IMR-90 (cell line): ENCODE measurements at regions not wholly inside any gene's neighbourhood (a gene's known extent, or its start where the extent isn't known, plus 50 kb on each side); places are given as distances from the start of the nearest gene placed in this dataset.
A peak's percentile ranks its signal among the peaks of the same experiment; 100 is the strongest.

ENCODE experiments used
- ATAC-seq: fragments of 200-7000 bp; cut with Tn5 transposase; 2 replicates; pipeline ENCODE4 v1.9.1; 2020; ENCODE audit warnings: low read depth, mild to moderate bottlenecking, moderate library complexity
- BruUV-seq: library from RNA; stranded (reverse); fragments of 400-500 nt; replicated peaks from 2 replicates; lab custom pipeline; 2021; lab: Mats Ljungman, UMichigan
- CTCF ChIA-PET: fragments of 300-600 bp; formaldehyde crosslinking; extraction: SDS; loops from one replicate; lab custom pipeline; 2021; ENCODE audit warnings: antibody characterized with exemption; lab: Yijun Ruan, JAX
- POLR2A ChIA-PET: fragments of 300-600 bp; sonication (Branson Sonifier 250); formaldehyde crosslinking; loops from one replicate; lab custom pipeline; 2022; ENCODE audit warnings: antibody characterized with exemption; ENCODE audit not compliant: unreplicated experiment; lab: Charles Lee
- DNase-seq: peaks from one replicate; pipeline ENCODE4 v3.0.0; 2013
- H2AFZ ChIP-seq: replicated peaks from 2 replicates; pipeline ENCODE3; 2013; ENCODE audit warnings: low read length, mild to moderate bottlenecking; ENCODE audit not compliant: poor library complexity
- H2AK5ac ChIP-seq: 2 replicates; pipeline ENCODE4 v1.6.1; 2013; ENCODE audit warnings: low read depth, low read length, inconsistent platforms
- H2AK9ac ChIP-seq: replicated peaks from 2 replicates; pipeline ENCODE3; 2013; ENCODE audit warnings: mild to moderate bottlenecking, low read depth, low read length, moderate library complexity; ENCODE audit not compliant: poor library complexity
- H2BK120ac ChIP-seq: 2 replicates; pipeline ENCODE4 v1.6.1; 2013; ENCODE audit warnings: low read depth, low read length, inconsistent platforms
- H2BK15ac ChIP-seq: 3 replicates; pipeline ENCODE4 v1.6.1; 2013; ENCODE audit warnings: low read depth, low read length, inconsistent platforms
- H2BK20ac ChIP-seq: 2 replicates; pipeline ENCODE4 v1.6.1; 2013; ENCODE audit warnings: low read depth, mild to moderate bottlenecking, inconsistent platforms, low read length, moderate library complexity
- H2BK5ac ChIP-seq: 2 replicates; pipeline ENCODE4 v1.6.1; 2013; ENCODE audit warnings: mild to moderate bottlenecking, low read depth, low read length, inconsistent platforms; ENCODE audit not compliant: poor library complexity, severe bottlenecking
- H3K14ac ChIP-seq: replicated peaks from 2 replicates; pipeline ENCODE4 v1.6.1; 2013; ENCODE audit warnings: low read depth, low read length, inconsistent platforms
- H3K18ac ChIP-seq: 2 replicates; pipeline ENCODE4 v1.6.1; 2013; ENCODE audit warnings: low read depth, low read length, control low read depth
- H3K23ac ChIP-seq: 2 replicates; pipeline ENCODE4 v1.6.1; 2013; ENCODE audit warnings: low read depth, low read length, inconsistent platforms
- H3K27ac ChIP-seq: 2 replicates; pipeline ENCODE4 v1.5.1; 2013; ENCODE audit warnings: mild to moderate bottlenecking, control low read depth, low read length; ENCODE audit not compliant: insufficient read depth
- H3K27me3 ChIP-seq: 2 replicates; pipeline ENCODE4 v1.6.1; 2013; ENCODE audit warnings: low read length; ENCODE audit not compliant: control insufficient read depth, insufficient read depth
- H3K36me3 ChIP-seq: 2 replicates; pipeline ENCODE4 v1.6.1; 2013; ENCODE audit warnings: low read length, mixed read lengths; ENCODE audit not compliant: control insufficient read depth, insufficient read depth
- H3K4ac ChIP-seq: 2 replicates; pipeline ENCODE4 v1.6.1; 2013; ENCODE audit warnings: low read depth, low read length, inconsistent platforms
- H3K4me1 ChIP-seq: 2 replicates; pipeline ENCODE4 v1.6.1; 2013; ENCODE audit warnings: low read length, mixed read lengths; ENCODE audit not compliant: control insufficient read depth, insufficient read depth
- H3K4me2 ChIP-seq: 2 replicates; pipeline ENCODE4 v1.6.1; 2013; ENCODE audit warnings: low read depth, mild to moderate bottlenecking, control low read depth, low read length, moderate library complexity
- H3K4me3 ChIP-seq: 2 replicates; pipeline ENCODE4 v1.5.1; 2013; ENCODE audit warnings: low read depth, mild to moderate bottlenecking, control low read depth, low read length, moderate library complexity; ENCODE audit not compliant: insufficient read depth
- H3K56ac ChIP-seq: 2 replicates; pipeline ENCODE4 v1.6.1; 2013; ENCODE audit warnings: low read length, inconsistent platforms; ENCODE audit not compliant: insufficient read depth; ENCODE audit errors: extremely low read depth
- H3K79me1 ChIP-seq, 2 experiments: 2 replicates each; pipeline ENCODE4 v1.6.1; 2013; ENCODE audit warnings: low read length in 2 of 2, inconsistent platforms in 1 of 2, low read depth in 1 of 2
- H3K9ac ChIP-seq: 2 replicates; pipeline ENCODE4 v1.6.1; 2013; ENCODE audit warnings: low read depth, low read length, control low read depth
- H3K9me1 ChIP-seq: 2 replicates; pipeline ENCODE4 v1.6.1; 2013; ENCODE audit warnings: low read length, inconsistent platforms; ENCODE audit not compliant: insufficient read depth
- H3K9me3 ChIP-seq: 2 replicates; pipeline ENCODE4 v1.6.1; 2013; ENCODE audit warnings: low read length; ENCODE audit not compliant: control insufficient read depth, insufficient read depth
- H4K20me1 ChIP-seq: 2 replicates; pipeline ENCODE4 v1.6.1; 2013; ENCODE audit warnings: low read length, inconsistent platforms; ENCODE audit not compliant: insufficient read depth
- H4K5ac ChIP-seq: 2 replicates; pipeline ENCODE4 v1.6.1; 2013; ENCODE audit warnings: mild to moderate bottlenecking, low read depth, low read length, control low read depth
- H4K8ac ChIP-seq, 2 experiments: 2 replicates each; pipeline ENCODE4 v1.6.1; 2013; ENCODE audit warnings: low read depth in 2 of 2, low read length in 2 of 2, control low read depth in 1 of 2, inconsistent platforms in 1 of 2
- H4K91ac ChIP-seq: 2 replicates; pipeline ENCODE4 v1.6.1; 2013; ENCODE audit warnings: low read depth, low read length, inconsistent platforms; ENCODE audit not compliant: insufficient read depth
- BHLHE40 ChIP-seq: fragments of 150-350 bp; IDR thresholded peaks from 2 replicates; pipeline ENCODE4 v1.6.1; 2016; ENCODE audit warnings: mild to moderate bottlenecking, low read depth, low read length
- CEBPB ChIP-seq: IDR thresholded peaks from 2 replicates; pipeline ENCODE4 v1.6.1; 2012; ENCODE audit warnings: low read depth, low read length, improper control_type of control experiment
- CHD1 ChIP-seq: IDR thresholded peaks from 2 replicates; pipeline ENCODE4 v1.6.1; 2012; ENCODE audit warnings: low read depth, low read length, improper control_type of control experiment
- CTCF ChIP-seq: conservative IDR thresholded peaks from 2 replicates; pipeline ENCODE4 v1.5.1; 2012; ENCODE audit warnings: mild to moderate bottlenecking, low read depth, low read length, improper control_type of control experiment
- FOS ChIP-seq: fragments of 150-350 bp; IDR thresholded peaks from 2 replicates; pipeline ENCODE4 v1.6.1; 2016; ENCODE audit warnings: low read depth, low read length
- MAFK ChIP-seq: IDR thresholded peaks from 2 replicates; pipeline ENCODE4 v1.6.1; 2012; ENCODE audit warnings: low read depth, low read length, improper control_type of control experiment
- MAZ ChIP-seq: IDR thresholded peaks from 2 replicates; pipeline ENCODE4 v1.6.1; 2012; ENCODE audit warnings: low read depth, mild to moderate bottlenecking, low read length, improper control_type of control experiment, moderate library complexity, borderline replicate concordance
- MXI1 ChIP-seq: IDR thresholded peaks from 2 replicates; pipeline ENCODE4 v1.6.1; 2012; ENCODE audit warnings: low read depth, mild to moderate bottlenecking, low read length, moderate library complexity, borderline replicate concordance
- NFE2L2 ChIP-seq: fragments of 150-350 bp; IDR thresholded peaks from 2 replicates; pipeline ENCODE4 v1.6.1; 2016; ENCODE audit warnings: low read depth, mild to moderate bottlenecking, low read length
- POLR2A ChIP-seq: IDR thresholded peaks from 2 replicates; pipeline ENCODE4 v1.6.1; 2012; ENCODE audit warnings: mild to moderate bottlenecking, low read depth, low read length
- RAD21 ChIP-seq: IDR thresholded peaks from 2 replicates; pipeline ENCODE4 v1.6.1; 2012; ENCODE audit warnings: low read length, improper control_type of control experiment
- RCOR1 ChIP-seq: IDR thresholded peaks from 2 replicates; pipeline ENCODE4 v1.6.1; 2012; ENCODE audit warnings: mild to moderate bottlenecking, low read length, improper control_type of control experiment; ENCODE audit not compliant: insufficient replicate concordance
- RFX5 ChIP-seq: IDR thresholded peaks from 2 replicates; pipeline ENCODE4 v1.8.0; 2012; ENCODE audit warnings: low read depth, mild to moderate bottlenecking, low read length, moderate library complexity
- SMC3 ChIP-seq: fragments of 150-350 bp; IDR thresholded peaks from 2 replicates; pipeline ENCODE4 v1.6.1; 2016; ENCODE audit warnings: low read depth, mild to moderate bottlenecking, antibody characterized with exemption, low read length, moderate library complexity
- WGBS, 2 experiments: methylation state at CpG; one replicate each; pipeline versions ENCODE4 v1.1.5 to v1.1.7; 2013; ENCODE audit warnings: missing lambda C conversion rate in 2 of 2; ENCODE audit not compliant: insufficient read length in 1 of 2; ENCODE audit errors: extremely low coverage in 2 of 2; 5-methylcytosine and 5-hydroxymethylcytosine counted together
- dilution Hi-C: fragments of 300-500 bp; cut with HindIII; formaldehyde crosslinking; loops from one replicate; pipeline ENCODE4 v1.14.3; 2018; ENCODE audit warnings: low sequenced_read_pairs; ENCODE audit not compliant: unreplicated experiment
- in situ Hi-C: fragments of 300-500 bp; cut with MboI; formaldehyde crosslinking; loops from 3 replicates; pipeline ENCODE4 v1.14.3; 2019; ENCODE audit warnings: low sequenced_read_pairs, inconsistent platforms, mixed read lengths
- intact Hi-C: fragments of 100-400 bp; cut with micrococcal nuclease; formaldehyde crosslinking; loops from 2 replicates; pipeline ENCODE4 v1.10.0; 2022
- TF ChIP-seq, protein P1 (sequence below): fragments of 150-350 bp; IDR thresholded peaks from 2 replicates; pipeline ENCODE4 v1.6.1; 2016; ENCODE audit warnings: low read depth, mild to moderate bottlenecking, low read length, moderate library complexity, borderline replicate concordance
- TF ChIP-seq, protein P2 (sequence below): fragments of 150-350 bp; IDR thresholded peaks from 2 replicates; pipeline ENCODE4 v1.6.1; 2017; ENCODE audit warnings: mild to moderate bottlenecking, antibody characterized with exemption, low read length, low read depth

DNA sequence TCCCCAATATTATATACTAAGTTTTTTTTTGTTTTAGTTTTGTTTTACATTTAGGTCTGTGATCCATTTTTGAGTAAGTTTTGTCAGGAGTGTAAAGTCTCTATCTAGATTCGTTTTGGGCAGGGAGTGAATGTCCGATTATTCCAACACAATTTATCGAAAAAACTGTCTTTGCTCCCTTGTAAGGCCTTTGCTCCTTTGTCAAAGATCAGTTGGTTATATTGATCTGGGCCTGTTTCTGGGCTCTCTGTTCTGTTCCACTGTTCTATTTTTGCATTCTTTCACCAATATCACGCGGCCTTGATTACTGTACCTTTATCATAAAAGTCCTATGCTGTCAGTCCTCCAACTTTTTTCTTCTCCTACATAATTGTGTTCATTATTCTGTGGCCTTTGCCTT lies 276.5 kb upstream of the ZC3H15 start:
- Histone ChIP-seq H3K9ac (no peak overlapping the region), H3K4ac (no peak overlapping the region), H3K27me3 (no peaks in the 10 kb centered on the region), H3K18ac (no peak overlapping the region), H3K79me1 (no peaks in the 10 kb centered on the region), H4K8ac (no peak overlapping the region), H2AFZ (no peak overlapping the region), H4K91ac (no peak overlapping the region), H2BK5ac (no peak overlapping the region), H2AK5ac (no peak overlapping the region), H2BK120ac (no peak overlapping the region), H4K5ac (no peak overlapping the region), H3K4me3 (no peak overlapping the region), H3K23ac (no peak overlapping the region), H3K9me3 (no peaks in the 10 kb centered on the region), H2AK9ac (no peak overlapping the region), H3K9me1 (no peaks in the 10 kb centered on the region), H3K4me1 (no peaks in the 10 kb centered on the region), H2BK15ac (no peak overlapping the region), H3K14ac (no peak overlapping the region), H4K20me1 (no peaks in the 10 kb centered on the region; the same call in 1 of the 2 replicates), H3K36me3 (no peaks in the 10 kb centered on the region), H3K4me2 (no peak overlapping the region), H3K27ac (no peak overlapping the region), H2BK20ac (no peak overlapping the region), H3K56ac (no peak overlapping the region)
- intact Hi-C loops = no loop called here
- ATAC-seq (no peak), DNase-seq (no peak)
- CTCF ChIA-PET = no interaction called here
- in situ Hi-C loops = no loop called here
- TSS peak; percentile 10 for BruUV-seq
- no CpG with 5 or more reads among the region's 5 CpGs for WGBS, 2 experiments
- POLR2A ChIA-PET = no interaction called here
- no peak for TF ChIP-seq FOS
- no peak for TF ChIP-seq CEBPB
- TF ChIP-seq RFX5 = no peak
- TF ChIP-seq BHLHE40 = no peak
- TF ChIP-seq POLR2A = no peak
- TF ChIP-seq CTCF = no peak
- no peak for TF ChIP-seq MXI1
- no peak for TF ChIP-seq MAZ
- no peak for TF ChIP-seq MAFK
- TF ChIP-seq CHD1 = no peak
- no peak for TF ChIP-seq SMC3
- no peak for TF ChIP-seq RAD21
- no peak for TF ChIP-seq NFE2L2
- TF ChIP-seq RCOR1 = no peak
- TF ChIP-seq, protein P1, sequence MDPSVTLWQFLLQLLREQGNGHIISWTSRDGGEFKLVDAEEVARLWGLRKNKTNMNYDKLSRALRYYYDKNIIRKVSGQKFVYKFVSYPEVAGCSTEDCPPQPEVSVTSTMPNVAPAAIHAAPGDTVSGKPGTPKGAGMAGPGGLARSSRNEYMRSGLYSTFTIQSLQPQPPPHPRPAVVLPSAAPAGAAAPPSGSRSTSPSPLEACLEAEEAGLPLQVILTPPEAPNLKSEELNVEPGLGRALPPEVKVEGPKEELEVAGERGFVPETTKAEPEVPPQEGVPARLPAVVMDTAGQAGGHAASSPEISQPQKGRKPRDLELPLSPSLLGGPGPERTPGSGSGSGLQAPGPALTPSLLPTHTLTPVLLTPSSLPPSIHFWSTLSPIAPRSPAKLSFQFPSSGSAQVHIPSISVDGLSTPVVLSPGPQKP = no peak
- TF ChIP-seq, protein P2, sequence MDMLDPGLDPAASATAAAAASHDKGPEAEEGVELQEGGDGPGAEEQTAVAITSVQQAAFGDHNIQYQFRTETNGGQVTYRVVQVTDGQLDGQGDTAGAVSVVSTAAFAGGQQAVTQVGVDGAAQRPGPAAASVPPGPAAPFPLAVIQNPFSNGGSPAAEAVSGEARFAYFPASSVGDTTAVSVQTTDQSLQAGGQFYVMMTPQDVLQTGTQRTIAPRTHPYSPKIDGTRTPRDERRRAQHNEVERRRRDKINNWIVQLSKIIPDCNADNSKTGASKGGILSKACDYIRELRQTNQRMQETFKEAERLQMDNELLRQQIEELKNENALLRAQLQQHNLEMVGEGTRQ = no peak
- dilution Hi-C loops = no loop called here
